ENCODE measurements at regions not wholly inside any gene's neighbourhood (a gene's known extent, or its start where the extent isn't known, plus 50 kb on each side); places are given as distances from the start of the nearest gene placed in this dataset.

- H3K9ac ChIP-seq: no peak overlapping the region
- H2AFZ ChIP-seq (ENCODE audit: low read depth): no peak overlapping the region
- no peak overlapping the region for H3K4me3 ChIP-seq (ENCODE audit: low read depth in 2 of 2, low read length in 1 of 2)
- no peaks in the 10 kb centered on the region for H3K4me1 ChIP-seq (ENCODE audit: control insufficient read depth in 1 of 2, insufficient read depth in 2 of 2, low read depth in 1 of 2, low read length in 1 of 2)
- POLR2A ChIA-PET: no interaction called here
- CTCF ChIA-PET: no interaction called here
- no peaks in the 10 kb centered on the region for H3K9me2 ChIP-seq
- H4K20me1 ChIP-seq (ENCODE audit: insufficient read depth): no peaks in the 10 kb centered on the region
- H3F3A ChIP-seq (replicated peaks; ENCODE audit: insufficient read depth): no peaks in the 10 kb centered on the region
- no peaks in the 10 kb centered on the region for H3K27me3 ChIP-seq (ENCODE audit: insufficient read depth)
- H3K36me3 ChIP-seq (replicated peaks in 1 of 2; ENCODE audit: control insufficient read depth in 1 of 2, insufficient read depth in 2 of 2, low read length in 1 of 2): no peaks in the 10 kb centered on the region
- H3K27ac ChIP-seq (ENCODE audit: low read depth in 2 of 2, low read length in 1 of 2): no peak overlapping the region
- no peaks in the 10 kb centered on the region for H3K79me2 ChIP-seq (ENCODE audit: insufficient read depth)
- TF ChIP-seq NFIC (IDR thresholded peaks at IDR 0.05; ENCODE audit: borderline replicate concordance) (peak; percentile 11; the same call in 1 of the 2 replicates), MXI1 (IDR thresholded peaks at IDR 0.05; ENCODE audit: low read depth, low read length) (no peak), RCOR1 (IDR thresholded peaks at IDR 0.05; ENCODE audit: low read length) (no peak), RFX5 (IDR thresholded peaks at IDR 0.05; ENCODE audit: low read length) (no peak), ELF1 (IDR thresholded peaks at IDR 0.05) (no peak), FOXM1 (IDR thresholded peaks at IDR 0.05; ENCODE audit: low read depth) (no peak), IRF3 (IDR thresholded peaks at IDR 0.05; ENCODE audit: low read depth, low read length) (no peak), TCF12 (IDR thresholded peaks at IDR 0.05) (peak; percentile 17; the same call in 1 of the 2 replicates)
- WGBS (ENCODE audit: low lambda C conversion rate): 24% methylated on average over 1 of the region's 1 CpG
- peaks cover 5% of the 10 kb centered on the region; the same call in 1 of the 2 replicates for H3K9me3 ChIP-seq
- no peak for DNase-seq
- H3K4me2 ChIP-seq: no peak overlapping the region
These were observed 135.9 kb upstream of the EOLA2 start for GRCh38 chrX:150074175-150074574.

GRCh38 chrX:150080497-150080896, 142.2 kb upstream of the EOLA2 start:
- TF ChIP-seq MXI1 (IDR thresholded peaks at IDR 0.05; ENCODE audit: low read depth, low read length): no peak
- no peak for TF ChIP-seq TAF1 (IDR thresholded peaks at IDR 0.05; ENCODE audit: borderline replicate concordance, low read depth, low read length)
- no peak for TF ChIP-seq FOXJ3 (CRISPR knock-in tag; IDR thresholded peaks at IDR 0.05)
- no peak for TF ChIP-seq NFIC (IDR thresholded peaks at IDR 0.05; ENCODE audit: borderline replicate concordance)
- TF ChIP-seq USF2 (IDR thresholded peaks at IDR 0.05; ENCODE audit: borderline replicate concordance, low read depth, low read length): no peak
- no peak for TF ChIP-seq TCF12 (IDR thresholded peaks at IDR 0.05)
- no peak for TF ChIP-seq USF1 (IDR thresholded peaks at IDR 0.05; ENCODE audit: borderline replicate concordance, low read depth)
- no peak for TF ChIP-seq PBX3 (IDR thresholded peaks at IDR 0.05)
- TF ChIP-seq MEF2A (IDR thresholded peaks at IDR 0.05; ENCODE audit: borderline replicate concordance, low read depth): no peak
- no peak for TF ChIP-seq RAD21 (IDR thresholded peaks at IDR 0.05; ENCODE audit: low read length)
- TF ChIP-seq FOXM1 (IDR thresholded peaks at IDR 0.05; ENCODE audit: low read depth): no peak
- TF ChIP-seq ELF1 (IDR thresholded peaks at IDR 0.05): no peak
- TF ChIP-seq NRF1 (IDR thresholded peaks at IDR 0.05; ENCODE audit: low read depth, low read length): no peak
- TF ChIP-seq MAX (IDR thresholded peaks at IDR 0.05; ENCODE audit: low read depth): no peak
- no peak for TF ChIP-seq SIN3A (IDR thresholded peaks at IDR 0.05; ENCODE audit: borderline replicate concordance, low read depth, low read length)
- no peak for TF ChIP-seq SMC3 (IDR thresholded peaks at IDR 0.05; ENCODE audit: low read depth, low read length)
- no peak for TF ChIP-seq CTCF (IDR thresholded peaks at IDR 0.05)
- Histone ChIP-seq H3K79me2 (ENCODE audit: insufficient read depth) (no peaks in the 10 kb centered on the region), H3K27me3 (ENCODE audit: insufficient read depth) (no peaks in the 10 kb centered on the region), H3K4me2 (no peak overlapping the region), H3K9me2 (no peaks in the 10 kb centered on the region), H3F3A (replicated peaks; ENCODE audit: insufficient read depth) (peaks cover 17% of the 10 kb centered on the region), H3K27ac (ENCODE audit: low read depth in 2 of 2, low read length in 1 of 2) (no peak overlapping the region), H3K4me1 (ENCODE audit: control insufficient read depth in 1 of 2, insufficient read depth in 2 of 2, low read depth in 1 of 2, low read length in 1 of 2) (peaks cover 0 to 12% of the 10 kb centered on the region in 2 experiments; a peak in 3 of 4 replicates), H3K36me3 (replicated peaks in 1 of 2; ENCODE audit: control insufficient read depth in 1 of 2, insufficient read depth in 2 of 2, low read length in 1 of 2) (no peaks in the 10 kb centered on the region), H3K9ac (no peak overlapping the region), H3K4me3 (ENCODE audit: low read depth in 2 of 2, low read length in 1 of 2) (no peak overlapping the region), H2AFZ (ENCODE audit: low read depth) (no peak overlapping the region), H4K20me1 (ENCODE audit: insufficient read depth) (no peaks in the 10 kb centered on the region), H3K9me3 (no peaks in the 10 kb centered on the region)
- CTCF ChIA-PET: interaction anchor here (1.2 kb wide), 1 partner anchor 17 kb away, joined by 3 read pairs; no protein-coding TSS in a partner anchor
- WGBS (ENCODE audit: low lambda C conversion rate): 51% methylated on average over 2 of the region's 2 CpGs
- POLR2A ChIA-PET: no interaction called here
- DNase-seq: no peak
